HepG2 (cell line): ENCODE measurements at regions not wholly inside any gene's neighbourhood (a gene's known extent, or its start where the extent isn't known, plus 50 kb on each side); places are given as distances from the start of the nearest gene placed in this dataset.

Experiments
- ARNT ChIP-seq: fragments of 450-650 bp; IDR thresholded peaks from 2 replicates; pipeline ENCODE4 v1.6.1; 2017
- CCAR2 ChIP-seq: fragments of 200-400 bp; formaldehyde crosslinking; optimal IDR thresholded peaks from 2 replicates; pipeline ENCODE3; 2018; ENCODE audit warnings: low read depth, mild to moderate bottlenecking, low read length, moderate library complexity
- ESRRA ChIP-seq: sonication (generic); formaldehyde crosslinking; IDR thresholded peaks from 2 replicates; pipeline ENCODE4 v1.5.1; 2020; ENCODE audit warnings: mild to moderate bottlenecking, low read depth, missing genetic modification reagents
- ZMYM4 ChIP-seq: sonication (generic); formaldehyde crosslinking; IDR thresholded peaks from 2 replicates; pipeline ENCODE4 v1.8.1; 2023; ENCODE audit warnings: mild to moderate bottlenecking, missing genetic modification reagents
- ZNF75D ChIP-seq: sonication (generic); formaldehyde crosslinking; IDR thresholded peaks from 2 replicates; pipeline ENCODE4 v1.8.1; 2023; ENCODE audit warnings: missing genetic modification reagents, mild to moderate bottlenecking, borderline replicate concordance
- TF ChIP-seq, protein P1 (sequence below): sonication (generic); formaldehyde crosslinking; IDR thresholded peaks from 2 replicates; pipeline ENCODE4 v1.4.0; 2020; ENCODE audit warnings: missing genetic modification reagents, borderline replicate concordance
- TF ChIP-seq, protein P2 (sequence below): sonication (generic); formaldehyde crosslinking; IDR thresholded peaks from 2 replicates; pipeline ENCODE4 v1.5.0; 2020; ENCODE audit warnings: mild to moderate bottlenecking, missing genetic modification reagents, moderate library complexity
- TF ChIP-seq, protein P3 (sequence below): IDR thresholded peaks from 2 replicates; pipeline ENCODE4 v1.6.1; 2016; ENCODE audit warnings: low read depth, borderline replicate concordance
- TF ChIP-seq, protein P4 (sequence below), 2 experiments: sonication (generic) in 1 of 2; formaldehyde crosslinking in 1 of 2; IDR thresholded peaks; 2 replicates each; pipeline versions ENCODE4 v1.6.1 to v1.9.0; 2014 to 2022; ENCODE audit warnings: antibody characterized with exemption in 1 of 2, borderline replicate concordance in 1 of 2, inconsistent platforms in 1 of 2, low read depth in 1 of 2, missing genetic modification reagents in 1 of 2

DNA sequence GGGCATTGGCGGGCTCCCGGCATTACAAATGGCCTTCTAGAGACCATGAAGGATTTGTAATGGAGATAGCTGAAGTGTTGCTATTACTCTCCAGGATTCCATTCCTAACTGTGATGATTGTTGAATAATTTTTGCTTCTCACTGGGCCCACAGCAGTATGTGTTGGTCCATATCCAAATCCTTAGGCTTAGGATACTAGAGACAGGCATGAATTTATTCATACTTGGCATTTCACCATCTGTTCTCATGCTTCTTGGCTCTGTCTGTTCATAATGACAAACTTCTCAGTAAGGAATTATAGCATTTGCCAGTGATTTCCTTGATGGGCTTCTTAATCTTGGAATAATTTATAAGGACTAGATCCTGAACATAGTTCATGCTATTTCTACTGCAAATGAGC, 832.9 kb downstream of the C12orf50 start:
- TF ChIP-seq, protein P1, sequence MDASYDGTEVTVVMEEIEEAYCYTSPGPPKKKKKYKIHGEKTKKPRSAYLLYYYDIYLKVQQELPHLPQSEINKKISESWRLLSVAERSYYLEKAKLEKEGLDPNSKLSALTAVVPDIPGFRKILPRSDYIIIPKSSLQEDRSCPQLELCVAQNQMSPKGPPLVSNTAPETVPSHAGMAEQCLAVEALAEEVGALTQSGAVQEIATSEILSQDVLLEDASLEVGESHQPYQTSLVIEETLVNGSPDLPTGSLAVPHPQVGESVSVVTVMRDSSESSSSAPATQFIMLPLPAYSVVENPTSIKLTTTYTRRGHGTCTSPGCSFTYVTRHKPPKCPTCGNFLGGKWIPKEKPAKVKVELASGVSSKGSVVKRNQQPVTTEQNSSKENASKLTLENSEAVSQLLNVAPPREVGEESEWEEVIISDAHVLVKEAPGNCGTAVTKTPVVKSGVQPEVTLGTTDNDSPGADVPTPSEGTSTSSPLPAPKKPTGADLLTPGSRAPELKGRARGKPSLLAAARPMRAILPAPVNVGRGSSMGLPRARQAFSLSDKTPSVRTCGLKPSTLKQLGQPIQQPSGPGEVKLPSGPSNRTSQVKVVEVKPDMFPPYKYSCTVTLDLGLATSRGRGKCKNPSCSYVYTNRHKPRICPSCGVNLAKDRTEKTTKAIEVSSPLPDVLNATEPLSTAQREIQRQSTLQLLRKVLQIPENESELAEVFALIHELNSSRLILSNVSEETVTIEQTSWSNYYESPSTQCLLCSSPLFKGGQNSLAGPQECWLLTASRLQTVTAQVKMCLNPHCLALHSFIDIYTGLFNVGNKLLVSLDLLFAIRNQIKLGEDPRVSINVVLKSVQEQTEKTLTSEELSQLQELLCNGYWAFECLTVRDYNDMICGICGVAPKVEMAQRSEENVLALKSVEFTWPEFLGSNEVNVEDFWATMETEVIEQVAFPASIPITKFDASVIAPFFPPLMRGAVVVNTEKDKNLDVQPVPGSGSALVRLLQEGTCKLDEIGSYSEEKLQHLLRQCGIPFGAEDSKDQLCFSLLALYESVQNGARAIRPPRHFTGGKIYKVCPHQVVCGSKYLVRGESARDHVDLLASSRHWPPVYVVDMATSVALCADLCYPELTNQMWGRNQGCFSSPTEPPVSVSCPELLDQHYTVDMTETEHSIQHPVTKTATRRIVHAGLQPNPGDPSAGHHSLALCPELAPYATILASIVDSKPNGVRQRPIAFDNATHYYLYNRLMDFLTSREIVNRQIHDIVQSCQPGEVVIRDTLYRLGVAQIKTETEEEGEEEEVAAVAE (CRISPR knock-in tag), result no peak
- TF ChIP-seq, protein P2, sequence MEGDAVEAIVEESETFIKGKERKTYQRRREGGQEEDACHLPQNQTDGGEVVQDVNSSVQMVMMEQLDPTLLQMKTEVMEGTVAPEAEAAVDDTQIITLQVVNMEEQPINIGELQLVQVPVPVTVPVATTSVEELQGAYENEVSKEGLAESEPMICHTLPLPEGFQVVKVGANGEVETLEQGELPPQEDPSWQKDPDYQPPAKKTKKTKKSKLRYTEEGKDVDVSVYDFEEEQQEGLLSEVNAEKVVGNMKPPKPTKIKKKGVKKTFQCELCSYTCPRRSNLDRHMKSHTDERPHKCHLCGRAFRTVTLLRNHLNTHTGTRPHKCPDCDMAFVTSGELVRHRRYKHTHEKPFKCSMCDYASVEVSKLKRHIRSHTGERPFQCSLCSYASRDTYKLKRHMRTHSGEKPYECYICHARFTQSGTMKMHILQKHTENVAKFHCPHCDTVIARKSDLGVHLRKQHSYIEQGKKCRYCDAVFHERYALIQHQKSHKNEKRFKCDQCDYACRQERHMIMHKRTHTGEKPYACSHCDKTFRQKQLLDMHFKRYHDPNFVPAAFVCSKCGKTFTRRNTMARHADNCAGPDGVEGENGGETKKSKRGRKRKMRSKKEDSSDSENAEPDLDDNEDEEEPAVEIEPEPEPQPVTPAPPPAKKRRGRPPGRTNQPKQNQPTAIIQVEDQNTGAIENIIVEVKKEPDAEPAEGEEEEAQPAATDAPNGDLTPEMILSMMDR (CRISPR knock-in tag), result no peak
- no peak for TF ChIP-seq ESRRA (CRISPR knock-in tag)
- TF ChIP-seq, protein P3, sequence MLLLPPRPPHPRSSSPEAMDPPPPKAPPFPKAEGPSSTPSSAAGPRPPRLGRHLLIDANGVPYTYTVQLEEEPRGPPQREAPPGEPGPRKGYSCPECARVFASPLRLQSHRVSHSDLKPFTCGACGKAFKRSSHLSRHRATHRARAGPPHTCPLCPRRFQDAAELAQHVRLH (CRISPR knock-in tag), result no peak
- no peak for TF ChIP-seq CCAR2
- TF ChIP-seq, protein P4, sequence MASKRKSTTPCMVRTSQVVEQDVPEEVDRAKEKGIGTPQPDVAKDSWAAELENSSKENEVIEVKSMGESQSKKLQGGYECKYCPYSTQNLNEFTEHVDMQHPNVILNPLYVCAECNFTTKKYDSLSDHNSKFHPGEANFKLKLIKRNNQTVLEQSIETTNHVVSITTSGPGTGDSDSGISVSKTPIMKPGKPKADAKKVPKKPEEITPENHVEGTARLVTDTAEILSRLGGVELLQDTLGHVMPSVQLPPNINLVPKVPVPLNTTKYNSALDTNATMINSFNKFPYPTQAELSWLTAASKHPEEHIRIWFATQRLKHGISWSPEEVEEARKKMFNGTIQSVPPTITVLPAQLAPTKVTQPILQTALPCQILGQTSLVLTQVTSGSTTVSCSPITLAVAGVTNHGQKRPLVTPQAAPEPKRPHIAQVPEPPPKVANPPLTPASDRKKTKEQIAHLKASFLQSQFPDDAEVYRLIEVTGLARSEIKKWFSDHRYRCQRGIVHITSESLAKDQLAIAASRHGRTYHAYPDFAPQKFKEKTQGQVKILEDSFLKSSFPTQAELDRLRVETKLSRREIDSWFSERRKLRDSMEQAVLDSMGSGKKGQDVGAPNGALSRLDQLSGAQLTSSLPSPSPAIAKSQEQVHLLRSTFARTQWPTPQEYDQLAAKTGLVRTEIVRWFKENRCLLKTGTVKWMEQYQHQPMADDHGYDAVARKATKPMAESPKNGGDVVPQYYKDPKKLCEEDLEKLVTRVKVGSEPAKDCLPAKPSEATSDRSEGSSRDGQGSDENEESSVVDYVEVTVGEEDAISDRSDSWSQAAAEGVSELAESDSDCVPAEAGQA (IDR thresholded peaks at IDR 0.05; ENCODE audit: low read depth), result no peak
- TF ChIP-seq, protein P4 (CRISPR knock-in tag; IDR thresholded peaks at IDR 0.05; ENCODE audit: borderline replicate concordance), result no peak
- no peak for TF ChIP-seq ZNF75D
- no peak for TF ChIP-seq ARNT
- no peak for TF ChIP-seq ZMYM4 (CRISPR knock-in tag)
